ENCODE measurements at regions not wholly inside any gene's neighbourhood (a gene's known extent, or its start where the extent isn't known, plus 50 kb on each side); places are given as distances from the start of the nearest gene placed in this dataset.

DNA sequence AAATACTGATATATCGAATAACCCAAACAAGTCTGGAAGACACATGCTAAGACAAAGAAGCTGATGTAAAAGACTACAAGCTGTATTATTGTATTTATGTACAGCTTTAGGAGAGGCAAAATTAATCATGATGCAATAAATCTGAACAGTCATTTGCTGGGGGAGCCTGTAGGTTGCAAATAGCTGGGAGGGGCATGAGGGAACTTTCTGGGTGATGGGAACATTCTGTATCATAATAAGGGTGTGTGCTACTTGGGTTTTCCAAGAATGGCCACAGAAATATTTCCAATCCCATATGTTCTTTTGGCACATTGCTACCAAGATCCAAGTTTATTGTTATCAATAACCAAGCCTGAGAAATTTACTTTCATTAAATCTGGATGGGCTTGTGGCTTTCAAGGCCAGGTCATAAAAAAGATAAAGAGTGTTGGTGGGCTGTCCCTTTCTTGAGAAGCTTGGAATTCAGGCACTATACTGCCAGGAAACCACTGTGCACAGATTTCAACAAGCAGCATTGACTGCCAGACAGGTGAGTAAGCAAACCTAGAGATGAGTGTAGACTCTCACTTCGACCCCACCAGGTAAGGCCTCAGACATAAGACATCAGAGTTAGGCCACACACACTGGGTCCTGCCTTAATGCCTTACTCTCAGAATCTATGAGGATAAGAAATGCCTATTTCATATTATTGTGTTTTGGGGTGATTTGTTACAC lies 629.7 kb upstream of the FZD8 start:
- DNase-seq, result no peak

DNA sequence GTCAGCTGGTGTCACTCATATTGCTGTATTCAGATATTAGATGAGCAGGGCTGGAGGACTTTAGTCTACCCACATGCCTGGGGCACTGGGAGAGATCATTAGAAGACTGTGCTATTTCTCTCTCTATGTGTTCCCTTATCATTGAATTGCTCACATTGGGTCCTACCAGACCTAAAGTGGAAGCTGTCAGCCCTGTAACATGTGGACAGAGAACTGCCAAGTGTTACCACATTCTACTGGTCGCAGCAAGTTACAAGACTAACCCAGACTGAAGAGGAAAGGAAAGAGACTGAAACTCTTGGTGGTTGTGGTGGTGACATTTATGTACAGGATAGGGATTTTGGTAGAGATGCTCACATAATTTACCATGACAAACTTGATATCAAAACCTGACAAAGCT lies 627.1 kb upstream of the FZD8 start:
- DNase-seq, result no peak

DNA sequence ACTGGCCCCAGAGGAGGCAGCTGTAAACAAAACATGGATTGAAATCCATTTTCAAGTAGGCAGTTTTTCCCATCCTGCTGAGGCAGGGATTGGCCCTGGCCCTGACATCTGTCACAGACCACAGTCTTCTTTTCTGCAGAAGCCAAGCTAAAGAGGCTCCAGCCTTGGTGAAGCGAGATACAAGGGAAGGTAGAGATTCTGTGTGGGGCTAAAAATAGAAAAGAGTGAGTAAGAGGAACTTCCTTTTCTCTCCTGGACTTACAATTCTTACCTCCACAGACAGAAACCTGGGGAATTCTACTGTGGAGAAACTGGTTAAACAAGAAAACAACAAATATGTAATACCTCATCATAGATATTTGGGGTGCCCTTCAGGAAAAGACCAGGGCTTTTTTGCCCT lies 624.8 kb upstream of the FZD8 start:
- no peak for DNase-seq

DNA sequence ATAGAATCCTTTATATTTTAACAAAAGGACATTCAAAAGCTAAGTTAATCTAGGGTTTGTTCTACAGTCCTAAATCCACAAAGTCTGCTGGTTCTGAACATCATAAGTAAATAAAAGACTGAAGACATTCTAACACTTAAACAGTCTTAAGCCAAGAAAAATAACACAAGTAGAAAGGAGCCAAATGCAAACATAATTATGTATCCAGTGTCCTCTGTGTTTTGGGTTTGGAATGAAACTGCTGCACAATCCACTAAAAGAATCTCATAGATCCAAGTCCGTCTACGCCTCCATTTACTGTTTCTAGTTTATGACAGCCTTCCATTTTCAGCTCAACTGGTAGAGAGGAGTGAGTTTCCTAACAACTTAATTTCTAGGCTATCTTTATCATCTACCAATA lies 623.6 kb upstream of the FZD8 start:
- no peak for DNase-seq

GRCh38 chr10:36263871-36264270 lies 621.8 kb upstream of the FZD8 start:
- DNase-seq, result no peak

DNA sequence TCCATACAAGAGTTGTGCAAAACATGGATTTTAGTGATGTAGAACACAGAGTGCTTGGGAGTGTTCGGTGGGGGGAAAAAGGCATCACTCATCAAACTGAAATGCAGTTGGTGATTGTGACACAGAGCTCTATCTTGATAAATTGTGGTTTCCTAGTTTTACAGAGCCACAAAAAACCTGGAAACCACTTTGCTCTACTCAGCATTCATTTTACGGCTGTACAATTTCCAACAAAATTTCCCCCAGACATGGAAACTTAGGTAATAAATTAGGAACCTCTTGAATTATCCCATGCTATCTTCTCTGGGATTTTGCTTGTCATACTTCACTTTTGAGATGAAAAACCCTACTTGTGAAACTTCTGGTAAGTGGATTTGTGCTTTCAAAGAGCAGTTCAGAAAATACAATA lies 614.9 kb upstream of the FZD8 start:
- DNase-seq, result no peak

- no peak for DNase-seq
Measured at GRCh38 chr10:36256166-36256565, 614.1 kb upstream of the FZD8 start.

DNA sequence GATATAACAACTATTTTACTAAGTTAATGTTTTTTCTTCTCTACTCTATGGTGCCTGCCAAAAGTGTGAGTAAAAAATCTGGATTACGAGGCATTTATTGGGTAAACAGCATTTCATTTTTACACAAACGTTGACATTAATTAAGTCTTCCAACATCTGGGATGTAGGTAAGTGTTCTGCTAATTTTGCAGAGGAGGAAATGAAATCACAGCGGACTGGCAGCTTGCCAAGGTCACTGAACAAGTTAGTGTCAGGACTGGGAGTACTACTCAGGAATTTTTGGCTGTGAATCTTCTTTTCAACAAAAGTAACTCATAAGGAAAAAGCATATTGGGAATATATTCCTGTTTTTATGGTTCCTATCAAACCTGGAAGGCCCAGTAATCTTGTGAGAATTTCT lies 612.1 kb upstream of the FZD8 start:
- DNase-seq, result no peak

DNA sequence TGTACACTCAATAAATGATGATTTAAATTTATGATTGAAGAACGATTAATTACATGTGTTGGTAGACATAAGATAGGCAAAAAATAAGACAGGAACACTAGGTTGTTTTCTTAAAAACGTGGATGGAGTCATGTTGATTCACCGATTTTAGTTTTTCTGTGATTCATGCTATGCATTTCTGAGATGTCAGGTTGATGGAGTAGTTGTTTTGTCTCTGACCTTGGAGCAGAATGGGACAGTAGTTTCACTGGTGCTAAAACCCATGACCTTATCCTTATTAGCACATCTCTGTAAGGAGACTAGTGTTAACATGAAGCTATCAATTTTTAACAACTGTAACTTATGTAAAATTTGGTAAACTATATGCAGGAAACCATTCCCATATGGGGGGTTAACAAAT lies 611.6 kb upstream of the FZD8 start:
- no peak for DNase-seq

DNA sequence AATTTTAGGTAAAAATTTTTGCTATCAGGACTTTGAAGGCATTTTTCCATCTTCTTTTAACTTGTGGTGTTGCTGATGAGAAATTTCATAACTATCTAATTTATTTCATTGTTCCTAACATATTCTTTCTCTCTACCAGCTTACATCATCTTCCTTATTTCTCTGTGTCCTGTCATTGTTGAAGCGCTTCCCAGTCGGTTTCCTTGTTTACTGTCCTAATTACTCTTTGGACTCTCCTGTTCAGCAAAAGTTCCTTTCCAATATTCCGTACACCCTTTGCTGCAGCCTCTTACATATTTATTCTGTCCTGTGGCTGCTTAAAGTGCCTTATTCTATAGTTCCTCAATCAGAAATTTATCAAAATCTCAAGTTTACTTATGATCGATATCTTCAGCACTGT lies 609.0 kb upstream of the FZD8 start:
- no peak for DNase-seq

DNA sequence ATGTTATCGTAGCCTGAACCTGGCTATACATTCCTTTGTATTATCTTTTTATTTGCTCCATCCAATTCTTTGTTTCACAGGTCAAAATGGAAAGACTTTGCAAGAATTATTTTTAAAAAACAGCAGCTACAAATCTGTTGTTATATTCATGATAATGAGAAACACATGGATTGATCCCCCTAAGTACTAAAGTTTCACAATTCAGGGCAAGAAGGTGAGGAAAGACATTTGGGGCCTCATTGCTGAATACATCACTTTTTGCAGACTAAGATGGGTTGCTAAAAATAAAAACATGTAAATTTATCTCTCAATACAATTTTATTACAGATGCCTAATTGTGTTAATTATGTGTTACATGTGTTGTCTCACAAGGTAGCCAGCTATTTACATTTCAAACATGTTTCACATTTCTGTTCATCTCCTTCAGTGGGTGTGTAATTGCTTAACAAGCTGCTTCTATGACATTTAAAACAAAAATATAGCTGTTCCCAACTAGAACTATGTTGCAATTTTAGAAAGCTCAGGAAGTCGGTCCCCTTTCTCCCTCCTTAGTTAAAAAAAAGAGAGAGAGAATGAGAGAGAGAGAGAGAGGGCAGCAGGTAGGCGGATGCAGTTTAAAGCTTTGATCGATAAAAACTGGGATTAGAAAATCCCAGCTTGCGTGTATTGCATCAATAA lies 606.3 kb upstream of the FZD8 start:
- DNase-seq, result no peak

GRCh38 chr10:36247478-36247877 lies 605.4 kb upstream of the FZD8 start:
- no peak for DNase-seq

- no peak for DNase-seq
Measured at GRCh38 chr10:36236931-36237330, 594.8 kb upstream of the FZD8 start.

GRCh38 chr10:36236341-36236740 lies 594.2 kb upstream of the FZD8 start:
- DNase-seq, result no peak

GRCh38 chr10:36232935-36233334 lies 590.8 kb upstream of the FZD8 start:
- no peak for DNase-seq

DNA sequence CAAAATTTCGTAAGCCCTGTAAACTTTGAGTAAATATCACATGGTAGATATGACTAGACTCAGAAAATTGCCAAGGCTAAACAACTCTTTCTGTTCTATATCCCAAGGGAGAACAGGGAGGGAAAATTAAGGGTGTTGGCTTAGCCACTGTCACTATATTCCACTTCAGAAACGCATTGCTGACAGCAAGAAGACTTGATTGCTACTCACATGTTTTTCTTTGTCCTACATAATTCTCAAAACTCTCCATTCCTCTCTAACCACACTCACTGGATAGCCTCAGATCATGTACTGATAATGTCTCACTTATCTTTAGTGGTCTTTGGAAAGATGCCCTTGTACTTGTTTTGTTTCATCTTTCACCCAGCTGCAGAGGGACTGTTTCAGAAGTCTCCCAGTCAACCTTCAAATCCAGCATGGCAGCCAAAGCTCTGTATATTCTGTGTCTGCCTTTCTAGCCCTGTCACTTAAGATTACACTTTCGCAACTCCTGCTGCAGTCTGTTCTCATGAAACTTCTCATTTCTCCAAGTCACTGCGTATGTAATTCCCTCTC lies 582.4 kb upstream of the FZD8 start:
- DNase-seq, result no peak

DNA sequence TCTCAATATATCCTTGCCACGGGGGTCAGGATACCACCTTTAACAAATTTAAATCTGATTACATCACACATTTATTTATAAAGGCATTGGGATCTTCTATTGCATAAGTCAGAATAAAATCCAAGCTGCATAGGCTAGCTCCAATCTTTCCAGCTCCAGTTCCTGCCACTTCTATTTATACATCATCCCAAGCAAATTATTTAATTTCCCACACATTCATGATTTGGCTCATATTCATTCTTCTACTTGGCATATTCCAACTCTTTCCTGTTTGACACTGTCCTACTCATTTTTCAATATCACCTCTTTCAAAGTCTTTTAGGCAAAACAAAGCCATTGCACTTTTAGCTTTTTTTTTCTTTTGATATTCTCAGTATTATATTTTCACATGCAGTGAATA lies 579.0 kb upstream of the FZD8 start:
- DNase-seq, result no peak

DNA sequence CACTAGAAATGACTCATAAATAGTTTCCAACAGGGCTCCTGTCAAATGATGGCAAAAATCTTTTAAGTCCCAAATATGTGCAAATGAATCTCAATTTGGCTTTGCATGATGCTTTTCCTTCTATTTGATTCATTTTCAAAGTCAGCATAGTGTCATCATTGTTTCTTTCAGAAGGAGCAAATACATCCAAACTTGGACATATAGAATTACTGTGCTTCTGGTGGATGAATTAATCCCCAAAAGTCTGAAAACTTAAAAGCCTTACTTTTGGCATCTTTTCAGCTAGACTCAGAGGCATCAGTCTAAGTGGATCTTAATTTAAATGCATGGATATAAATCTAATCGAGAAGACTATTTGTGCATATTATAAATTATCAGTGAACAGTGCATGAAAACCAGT lies 578.1 kb upstream of the FZD8 start:
- DNase-seq, result no peak

GRCh38 chr10:36211856-36212255 lies 569.8 kb upstream of the FZD8 start:
- DNase-seq, result no peak

- DNase-seq, result no peak
Measured at GRCh38 chr10:36209480-36209879, 567.4 kb upstream of the FZD8 start.

- DNase-seq, result no peak
Measured at GRCh38 chr10:36202881-36203280, 560.8 kb upstream of the FZD8 start.

GRCh38 chr10:36200577-36200976 lies 558.5 kb upstream of the FZD8 start:
- DNase-seq, result no peak

DNA sequence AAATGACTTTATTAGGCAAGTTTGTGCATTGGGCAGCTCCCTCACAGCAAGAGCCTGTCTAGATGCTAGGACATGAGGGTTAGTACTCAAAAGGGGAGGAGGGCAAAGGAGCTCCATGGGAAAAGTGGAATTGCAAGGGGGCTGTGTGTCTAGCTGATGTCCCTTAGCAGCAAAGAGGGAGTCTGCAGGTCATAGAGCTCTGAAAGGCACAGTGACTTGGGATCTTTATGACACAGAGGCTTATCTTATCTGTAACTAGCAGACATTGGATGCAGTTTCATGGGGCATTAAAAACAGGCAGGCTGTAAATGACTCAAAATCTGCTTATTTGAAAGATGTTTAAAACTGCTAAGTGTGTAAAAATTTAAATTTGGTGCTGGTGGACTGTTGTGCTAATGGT lies 556.2 kb upstream of the FZD8 start:
- no peak for DNase-seq

DNA sequence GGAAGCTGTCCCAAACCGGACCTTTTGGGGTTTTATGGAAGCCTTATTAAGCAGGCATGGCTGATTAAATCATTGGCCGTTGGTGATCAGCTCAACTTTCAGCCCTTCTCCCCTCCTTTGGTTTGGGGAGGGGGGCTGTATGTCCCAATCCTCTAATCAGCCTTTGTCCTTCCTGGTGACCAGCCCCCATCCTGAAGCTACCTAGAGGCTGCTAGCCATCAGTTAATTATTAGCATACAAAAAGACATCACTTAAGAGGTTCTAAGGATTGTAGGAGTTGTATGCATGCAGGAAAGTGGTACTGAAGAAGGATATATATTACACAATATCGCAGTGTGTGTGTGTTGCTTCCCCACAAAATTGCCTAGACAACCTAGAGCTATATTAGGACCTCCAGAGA lies 553.3 kb upstream of the FZD8 start:
- no peak for DNase-seq

GRCh38 chr10:36194276-36194675 lies 552.2 kb upstream of the FZD8 start:
- no peak for DNase-seq
